GM12892 (cell line): ENCODE measurements at regions not wholly inside any gene's neighbourhood (a gene's known extent, or its start where the extent isn't known, plus 50 kb on each side); places are given as distances from the start of the nearest gene placed in this dataset.

ENCODE experiments used
- POLR2A ChIP-seq: IDR thresholded peaks from 2 replicates; pipeline ENCODE4 v1.6.1; 2011; ENCODE audit warnings: low read depth, low read length, control low read depth
- POLR2AphosphoS5 ChIP-seq: IDR thresholded peaks from 2 replicates; pipeline ENCODE4 v1.6.1; 2011; ENCODE audit warnings: low read depth, low read length, control low read depth
- TAF1 ChIP-seq: IDR thresholded peaks from 2 replicates; pipeline ENCODE4 v1.6.1; 2011; ENCODE audit warnings: low read depth, mild to moderate bottlenecking, control low read depth, low read length, borderline replicate concordance

GRCh38 chr1:218667781-218668516 is 322.8 kb downstream of the TGFB2 start:
- TF ChIP-seq POLR2AphosphoS5 (no peak), POLR2A (no peak), TAF1 (no peak)
